DND-41 (cell line): ENCODE measurements at regions not wholly inside any gene's neighbourhood (a gene's known extent, or its start where the extent isn't known, plus 50 kb on each side); places are given as distances from the start of the nearest gene placed in this dataset.

Experiments
- ATAC-seq: fragments of 200-7000 bp; cut with Tn5 transposase; 3 replicates; pipeline ENCODE4 v1.9.1; 2021; ENCODE audit warnings: low read depth; ENCODE audit not compliant: insufficient read depth
- DNase-seq: peaks from one replicate; pipeline ENCODE4 v3.0.0-alpha.2; 2020
- H2AFZ ChIP-seq: 2 replicates; pipeline ENCODE4 v1.6.0; 2012; ENCODE audit warnings: low read depth, low read length
- H3K27ac ChIP-seq: 2 replicates; pipeline ENCODE4 v1.5.1; 2012; ENCODE audit warnings: low read length, inconsistent platforms
- H3K27me3 ChIP-seq: fragments of 200-600 bp; sonication (generic); 2 replicates; pipeline ENCODE4 v1.6.0; 2012; ENCODE audit warnings: low read length, mild to moderate bottlenecking, inconsistent platforms; ENCODE audit not compliant: insufficient read depth, poor library complexity
- H3K36me3 ChIP-seq: 2 replicates; pipeline ENCODE4 v1.5.1; 2012; ENCODE audit warnings: low read length, inconsistent platforms; ENCODE audit not compliant: insufficient read depth
- H3K4me1 ChIP-seq: 2 replicates; pipeline ENCODE4 v1.5.1; 2012; ENCODE audit warnings: mild to moderate bottlenecking, low read length; ENCODE audit not compliant: insufficient read depth
- H3K4me2 ChIP-seq: 2 replicates; pipeline ENCODE4 v1.6.0; 2012; ENCODE audit warnings: mild to moderate bottlenecking, moderate library complexity, low read length, inconsistent platforms; ENCODE audit not compliant: insufficient read depth
- H3K4me3 ChIP-seq, 2 experiments: fragments of 200-600 bp in 1 of 2; shearing (Covaris generic) in 1 of 2; 2 replicates each; pipeline ENCODE4 v1.5.1; 2012 to 2016; ENCODE audit warnings: inconsistent platforms in 2 of 2, low read length in 2 of 2, mild to moderate bottlenecking in 2 of 2, low read depth in 1 of 2, moderate library complexity in 1 of 2
- H3K79me2 ChIP-seq: 2 replicates; pipeline ENCODE4 v1.6.0; 2012; ENCODE audit warnings: low read length, inconsistent platforms; ENCODE audit not compliant: insufficient read depth
- H3K9ac ChIP-seq: 2 replicates; pipeline ENCODE4 v1.6.0; 2012; ENCODE audit warnings: low read depth, mild to moderate bottlenecking, inconsistent platforms, low read length, moderate library complexity
- H3K9me3 ChIP-seq: 2 replicates; pipeline ENCODE4 v1.5.1; 2012; ENCODE audit warnings: low read length, moderate library complexity, mild to moderate bottlenecking, inconsistent platforms; ENCODE audit not compliant: insufficient read depth, severe bottlenecking
- H4K20me1 ChIP-seq: 2 replicates; pipeline ENCODE4 v1.6.0; 2012; ENCODE audit warnings: low read length; ENCODE audit not compliant: insufficient read depth
- CTCF ChIP-seq: IDR thresholded peaks from 2 replicates; pipeline ENCODE4 v1.5.1; 2012; ENCODE audit warnings: borderline replicate concordance, low read length, moderate library complexity, mild to moderate bottlenecking; ENCODE audit not compliant: poor library complexity, severe bottlenecking; ENCODE audit errors: extremely low read depth
- EZH2 ChIP-seq: IDR thresholded peaks from 3 replicates; pipeline ENCODE4 v1.6.1; 2012; ENCODE audit warnings: borderline replicate concordance, low read depth, mild to moderate bottlenecking, moderate library complexity, low read length, inconsistent platforms; ENCODE audit not compliant: severe bottlenecking

- Histone ChIP-seq H4K20me1 (no peaks in the 10 kb centered on the region), H2AFZ (no peak overlapping the region), H3K36me3 (no peaks in the 10 kb centered on the region), H3K27me3 (no peaks in the 10 kb centered on the region), H3K9ac (no peak overlapping the region), H3K4me3 (no peak overlapping the region), H3K4me1 (no peaks in the 10 kb centered on the region), H3K4me2 (no peak overlapping the region), H3K79me2 (no peaks in the 10 kb centered on the region), H3K27ac (no peak overlapping the region), H3K9me3 (peaks cover 4% of the 10 kb centered on the region)
- TF ChIP-seq CTCF: no peak
- TF ChIP-seq EZH2: no peak
- DNase-seq (no peak), ATAC-seq (no peak)
These were observed 169.9 kb downstream of the DIPK2A start for GRCh38 chr3:144141496-144141895.

GRCh38 chr3:144142151-144142840, 170.7 kb downstream of the DIPK2A start:
- no peak for TF ChIP-seq CTCF
- TF ChIP-seq EZH2: no peak
- DNase-seq: no peak
- Histone ChIP-seq H3K4me1 (no peaks in the 10 kb centered on the region), H3K4me2 (no peak overlapping the region), H4K20me1 (no peaks in the 10 kb centered on the region), H2AFZ (no peak overlapping the region), H3K9ac (no peak overlapping the region), H3K4me3 (no peak overlapping the region), H3K36me3 (no peaks in the 10 kb centered on the region), H3K27me3 (no peaks in the 10 kb centered on the region), H3K79me2 (no peaks in the 10 kb centered on the region), H3K9me3 (peaks cover 4% of the 10 kb centered on the region), H3K27ac (no peak overlapping the region)
- no peak; the same call in 2 of the 3 replicates for ATAC-seq

GRCh38 chr3:144148356-144148755, 176.7 kb downstream of the DIPK2A start:
- H3K36me3 ChIP-seq: no peaks in the 10 kb centered on the region
- no peak overlapping the region for H2AFZ ChIP-seq
- DNase-seq (no peak), ATAC-seq (no peak)
- no peaks in the 10 kb centered on the region for H3K79me2 ChIP-seq
- no peak overlapping the region for H3K27ac ChIP-seq
- no peaks in the 10 kb centered on the region for H3K9me3 ChIP-seq
- H3K9ac ChIP-seq: no peak overlapping the region
- no peak overlapping the region for H3K4me2 ChIP-seq
- H3K4me3 ChIP-seq: no peak overlapping the region
- H3K27me3 ChIP-seq: no peaks in the 10 kb centered on the region
- no peak for TF ChIP-seq CTCF
- TF ChIP-seq EZH2: no peak
- no peaks in the 10 kb centered on the region for H4K20me1 ChIP-seq
- H3K4me1 ChIP-seq: no peaks in the 10 kb centered on the region

- no peaks in the 10 kb centered on the region for H3K36me3 ChIP-seq
- no peak for DNase-seq
- H3K9ac ChIP-seq: no peak overlapping the region
- H3K79me2 ChIP-seq: no peaks in the 10 kb centered on the region
- ATAC-seq: no peak
- no peaks in the 10 kb centered on the region for H4K20me1 ChIP-seq
- no peak overlapping the region for H2AFZ ChIP-seq
- TF ChIP-seq EZH2: no peak
- H3K4me2 ChIP-seq: no peak overlapping the region
- no peaks in the 10 kb centered on the region for H3K4me1 ChIP-seq
- no peak overlapping the region for H3K27ac ChIP-seq
- no peak overlapping the region for H3K4me3 ChIP-seq
- H3K27me3 ChIP-seq: no peaks in the 10 kb centered on the region
- no peaks in the 10 kb centered on the region for H3K9me3 ChIP-seq
These were observed 180.4 kb downstream of the DIPK2A start for GRCh38 chr3:144151983-144152382.
